Parathyroid adenoma (tissue), 2 donors: ENCODE measurements at regions not wholly inside any gene's neighbourhood (a gene's known extent, or its start where the extent isn't known, plus 50 kb on each side); places are given as distances from the start of the nearest gene placed in this dataset.

ENCODE experiments used
- H2AFZ ChIP-seq: fragments of 300-600 bp; sonication (generic); one replicate; pipeline ENCODE4 v1.7.0; 2017; ENCODE audit warnings: antibody characterized with exemption, mild to moderate bottlenecking
- H3K27ac ChIP-seq: fragments of 300-600 bp; sonication (generic); one replicate; pipeline ENCODE4 v1.7.0; 2017
- H3K27me3 ChIP-seq: fragments of 300-600 bp; sonication (generic); one replicate; pipeline ENCODE4 v1.7.0; 2017; ENCODE audit warnings: low read length; ENCODE audit not compliant: control insufficient read depth, insufficient read depth
- H3K36me3 ChIP-seq: fragments of 300-600 bp; sonication (generic); one replicate; pipeline ENCODE4 v1.7.0; 2017; ENCODE audit warnings: low read length; ENCODE audit not compliant: control insufficient read depth, insufficient read depth
- H3K4me1 ChIP-seq: fragments of 300-600 bp; sonication (generic); one replicate; pipeline ENCODE4 v1.7.0; 2017; ENCODE audit warnings: control low read depth
- H3K4me2 ChIP-seq: fragments of 300-600 bp; sonication (generic); one replicate; pipeline ENCODE4 v1.7.0; 2017; ENCODE audit warnings: low read length
- H3K4me3 ChIP-seq: fragments of 300-600 bp; sonication (generic); one replicate; pipeline ENCODE4 v1.7.0; 2017; ENCODE audit warnings: low read depth, low read length
- H3K79me2 ChIP-seq: fragments of 300-600 bp; sonication (generic); one replicate; pipeline ENCODE4 v1.7.0; 2017; ENCODE audit warnings: control low read depth
- H3K9ac ChIP-seq: fragments of 300-600 bp; sonication (generic); one replicate; pipeline ENCODE4 v1.7.0; 2017; ENCODE audit warnings: mild to moderate bottlenecking
- H3K9me3 ChIP-seq: fragments of 300-600 bp; sonication (generic); one replicate; pipeline ENCODE4 v1.7.0; 2017; ENCODE audit warnings: low read length; ENCODE audit not compliant: control insufficient read depth
- CTCF ChIP-seq: fragments of 300-600 bp; sonication (generic); IDR thresholded peaks from one replicate; pipeline ENCODE4 v1.7.0; 2017; ENCODE audit warnings: antibody characterized with exemption, mild to moderate bottlenecking
- donor health status: primary hyperparathyroidism.

- Histone ChIP-seq H3K36me3 (no peaks in the 10 kb centered on the region), H2AFZ (no peak overlapping the region), H3K79me2 (no peaks in the 10 kb centered on the region), H3K27ac (no peak overlapping the region), H3K9ac (no peak overlapping the region), H3K4me2 (no peak overlapping the region), H3K9me3 (no peaks in the 10 kb centered on the region), H3K4me3 (no peak overlapping the region), H3K27me3 (no peaks in the 10 kb centered on the region), H3K4me1 (no peaks in the 10 kb centered on the region)
- no peak for TF ChIP-seq CTCF
These were observed 54.4 kb upstream of the SYT6 start for GRCh38 chr1:114208106-114208505.

GRCh38 chr1:114207635-114208034 lies 54.0 kb upstream of the SYT6 start:
- no peak for TF ChIP-seq CTCF
- Histone ChIP-seq H3K27me3 (no peaks in the 10 kb centered on the region), H3K4me3 (no peak overlapping the region), H3K4me2 (no peak overlapping the region), H3K9me3 (no peaks in the 10 kb centered on the region), H3K79me2 (no peaks in the 10 kb centered on the region), H3K27ac (no peak overlapping the region), H3K4me1 (no peaks in the 10 kb centered on the region), H3K9ac (no peak overlapping the region), H2AFZ (no peak overlapping the region), H3K36me3 (no peaks in the 10 kb centered on the region)

- Histone ChIP-seq H3K9me3 (no peaks in the 10 kb centered on the region), H3K4me1 (no peaks in the 10 kb centered on the region), H3K4me3 (no peak overlapping the region), H3K27ac (no peak overlapping the region), H3K9ac (no peak overlapping the region), H2AFZ (no peak overlapping the region), H3K4me2 (no peak overlapping the region), H3K36me3 (no peaks in the 10 kb centered on the region), H3K79me2 (no peaks in the 10 kb centered on the region), H3K27me3 (no peaks in the 10 kb centered on the region)
- TF ChIP-seq CTCF, result no peak
These were observed 52.7 kb upstream of the SYT6 start for GRCh38 chr1:114206392-114206791.

GRCh38 chr1:114203595-114204128 lies 50.0 kb upstream of the SYT6 start:
- Histone ChIP-seq H3K4me1 (no peaks in the 10 kb centered on the region), H3K79me2 (no peaks in the 10 kb centered on the region), H2AFZ (no peak overlapping the region), H3K36me3 (no peaks in the 10 kb centered on the region), H3K27ac (no peak overlapping the region), H3K4me3 (no peak overlapping the region), H3K9ac (no peak overlapping the region), H3K27me3 (no peaks in the 10 kb centered on the region), H3K4me2 (no peak overlapping the region), H3K9me3 (no peaks in the 10 kb centered on the region)
- TF ChIP-seq CTCF, result no peak
